SK-N-SH treated with all-trans-retinoic acid at 6 μM for 48 hours (cell line): ENCODE measurements at regions not wholly inside any gene's neighbourhood (a gene's known extent, or its start where the extent isn't known, plus 50 kb on each side); places are given as distances from the start of the nearest gene placed in this dataset.

Source experiments
- ATAC-seq: fragments of 200-7000 bp; cut with Tn5 transposase; 3 replicates; pipeline ENCODE4 v1.9.1; 2020; ENCODE audit warnings: mild to moderate bottlenecking, moderate library complexity
- ARNTL ChIP-seq: fragments of 450-650 bp; formaldehyde crosslinking; IDR thresholded peaks from 2 replicates; pipeline ENCODE4 v1.5.0; 2020; ENCODE audit warnings: low read depth, mild to moderate bottlenecking, moderate library complexity, borderline replicate concordance
- BACH2 ChIP-seq: fragments of 250-450 bp; sonication (Bioruptor Pico); IDR thresholded peaks from 2 replicates; pipeline ENCODE4 v1.9.0; 2021; ENCODE audit warnings: mild to moderate bottlenecking, borderline replicate concordance
- CSDC2 ChIP-seq: fragments of 250-450 bp; sonication (Bioruptor Pico); IDR thresholded peaks from 2 replicates; pipeline ENCODE4 v1.5.0; 2020; ENCODE audit warnings: mild to moderate bottlenecking, moderate library complexity
- CSRNP3 ChIP-seq: fragments of 250-450 bp; sonication (Bioruptor Pico); IDR thresholded peaks from 2 replicates; pipeline ENCODE4 v1.5.1; 2021; ENCODE audit warnings: mild to moderate bottlenecking, moderate library complexity
- ESRRG ChIP-seq: fragments of 250-450 bp; sonication (Bioruptor Pico); IDR thresholded peaks from 2 replicates; pipeline ENCODE4 v1.6.1; 2021; ENCODE audit warnings: mild to moderate bottlenecking
- GLIS3 ChIP-seq: fragments of 250-450 bp; sonication (Bioruptor Pico); IDR thresholded peaks from 2 replicates; pipeline ENCODE4 v1.5.0; 2020; ENCODE audit warnings: mild to moderate bottlenecking, moderate library complexity
- ISL1 ChIP-seq: fragments of 250-450 bp; sonication (Bioruptor Pico); IDR thresholded peaks from 2 replicates; pipeline ENCODE4 v2.1.2; 2022; ENCODE audit warnings: mild to moderate bottlenecking, moderate library complexity
- OSR1 ChIP-seq: fragments of 250-450 bp; sonication (Bioruptor Pico); IDR thresholded peaks from 2 replicates; pipeline ENCODE4 v1.8.0; 2022; ENCODE audit warnings: moderate library complexity, mild to moderate bottlenecking, inconsistent platforms
- PPARA ChIP-seq: fragments of 250-450 bp; sonication (Bioruptor Pico); IDR thresholded peaks from 2 replicates; pipeline ENCODE4 v1.5.0; 2020; ENCODE audit warnings: mild to moderate bottlenecking, borderline replicate concordance
- SNAI2 ChIP-seq: fragments of 250-450 bp; sonication (Bioruptor Pico); IDR thresholded peaks from 2 replicates; pipeline ENCODE4 v1.5.0; 2020; ENCODE audit warnings: mild to moderate bottlenecking, moderate library complexity
- TCF4 ChIP-seq: fragments of 250-450 bp; sonication (Bioruptor Pico); IDR thresholded peaks from 2 replicates; pipeline ENCODE4 v1.8.0; 2021; ENCODE audit warnings: mild to moderate bottlenecking, moderate library complexity, borderline replicate concordance
- TOX ChIP-seq: fragments of 250-450 bp; sonication (Bioruptor Pico); IDR thresholded peaks from 2 replicates; pipeline ENCODE4 v1.8.0; 2021; ENCODE audit warnings: mild to moderate bottlenecking, moderate library complexity, borderline replicate concordance
- TSHZ2 ChIP-seq: fragments of 250-450 bp; sonication (Bioruptor Pico); IDR thresholded peaks from 2 replicates; pipeline ENCODE4 v1.5.0; 2020; ENCODE audit warnings: mild to moderate bottlenecking, moderate library complexity
- ZC3H10 ChIP-seq: fragments of 250-450 bp; sonication (Bioruptor Pico); IDR thresholded peaks from 2 replicates; pipeline ENCODE4 v1.5.1; 2021; ENCODE audit warnings: mild to moderate bottlenecking, moderate library complexity
- ZFP3 ChIP-seq: fragments of 250-450 bp; sonication (Bioruptor Pico); IDR thresholded peaks from 2 replicates; pipeline ENCODE4 v1.5.0; 2020; ENCODE audit warnings: mild to moderate bottlenecking, moderate library complexity
- ZFP30 ChIP-seq: fragments of 450-650 bp; formaldehyde crosslinking; IDR thresholded peaks from 2 replicates; pipeline ENCODE4 v1.5.0; 2022; ENCODE audit warnings: mild to moderate bottlenecking, moderate library complexity
- ZNF565 ChIP-seq: fragments of 450-650 bp; formaldehyde crosslinking; conservative IDR thresholded peaks from 2 replicates; pipeline ENCODE4 v1.5.0; 2020; ENCODE audit warnings: low read depth, mild to moderate bottlenecking, moderate library complexity
- ZNF70 ChIP-seq: fragments of 450-650 bp; formaldehyde crosslinking; IDR thresholded peaks from 2 replicates; pipeline ENCODE4 v1.5.0; 2020; ENCODE audit warnings: mild to moderate bottlenecking, moderate library complexity
- ZNF8 ChIP-seq: fragments of 450-650 bp; formaldehyde crosslinking; IDR thresholded peaks from 2 replicates; pipeline ENCODE4 v1.5.0; 2020; ENCODE audit warnings: mild to moderate bottlenecking, moderate library complexity
- TF ChIP-seq, protein P1 (sequence below): fragments of 250-450 bp; sonication (Bioruptor Pico); IDR thresholded peaks from 2 replicates; pipeline ENCODE4 v1.8.0; 2020; ENCODE audit warnings: mild to moderate bottlenecking, moderate library complexity, borderline replicate concordance

- no peak for ATAC-seq
- TF ChIP-seq ZNF565 (CRISPR knock-in tag) (no peak), ISL1 (CRISPR knock-in tag) (no peak), TCF4 (CRISPR knock-in tag) (no peak), CSDC2 (CRISPR knock-in tag) (no peak), TOX (no peak)
These were observed 440.0 kb downstream of the SLC16A7 start for GRCh38 chr12:60035835-60036234.

DNA sequence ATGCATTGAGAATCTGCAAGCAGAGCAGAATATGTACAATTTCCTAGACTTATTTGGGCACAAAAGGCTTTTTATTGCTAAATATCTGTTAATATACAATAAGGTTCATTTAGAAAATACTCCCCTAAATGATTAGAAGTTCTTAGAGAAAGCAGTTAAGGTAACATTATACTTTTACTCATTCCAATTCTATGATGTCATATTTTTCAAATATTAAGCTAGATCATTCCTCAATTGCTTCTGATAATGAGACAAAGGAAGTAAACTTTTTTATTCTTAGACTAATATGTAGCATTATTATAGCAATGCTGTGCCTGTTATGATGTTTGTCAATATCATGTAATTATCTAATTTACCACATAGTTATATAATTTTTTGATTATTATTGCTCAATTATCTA, 447.0 kb downstream of the SLC16A7 start:
- no peak for ATAC-seq
- no peak for TF ChIP-seq CSDC2 (CRISPR knock-in tag)
- TF ChIP-seq ZNF8 (CRISPR knock-in tag): no peak

DNA sequence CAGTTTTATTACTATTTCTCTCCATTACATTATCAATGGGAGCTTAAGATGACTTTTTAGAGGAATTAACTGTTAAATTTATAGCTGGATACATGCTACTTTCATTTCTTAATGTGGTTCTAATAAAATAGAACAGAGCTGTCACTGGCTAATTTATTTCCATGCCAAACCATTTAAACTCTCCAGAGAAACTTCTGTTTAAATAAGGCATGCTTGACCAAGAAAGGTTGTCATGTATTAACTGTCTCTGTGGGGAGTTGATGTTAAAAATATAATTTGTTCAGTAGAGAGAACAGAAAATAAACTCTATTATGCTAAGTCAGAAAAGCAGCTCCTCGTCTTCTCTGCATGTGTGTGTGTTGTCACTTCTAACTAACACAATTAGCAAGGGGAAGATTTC, 447.4 kb downstream of the SLC16A7 start:
- no peak for TF ChIP-seq OSR1 (CRISPR knock-in tag)
- TF ChIP-seq TSHZ2 (CRISPR knock-in tag): no peak
- TF ChIP-seq GLIS3 (CRISPR knock-in tag): no peak
- TF ChIP-seq CSRNP3 (CRISPR knock-in tag): no peak
- TF ChIP-seq ZNF8 (CRISPR knock-in tag): no peak
- TF ChIP-seq TCF4 (CRISPR knock-in tag): no peak
- TF ChIP-seq ZFP30: no peak
- TF ChIP-seq PPARA: no peak
- TF ChIP-seq SNAI2 (CRISPR knock-in tag): no peak
- ATAC-seq: no peak

DNA sequence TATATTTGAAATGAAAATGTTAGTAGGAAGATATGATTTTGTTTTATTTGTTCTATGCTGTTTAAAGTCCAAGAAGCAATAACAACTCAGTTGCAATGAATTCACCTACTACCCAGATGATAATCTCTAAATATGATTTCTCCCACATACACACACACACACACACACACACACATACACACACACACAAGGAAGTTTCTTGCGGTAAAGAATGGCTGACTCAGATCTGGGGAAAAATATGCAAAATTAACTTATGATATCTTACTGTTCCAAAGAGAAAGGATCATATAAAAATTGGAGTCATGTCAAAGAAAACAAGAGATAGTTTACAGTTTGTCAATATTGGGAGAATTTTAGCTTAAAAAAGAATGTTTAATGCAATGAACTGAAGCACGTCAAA, 456.7 kb downstream of the SLC16A7 start:
- no peak for TF ChIP-seq ZFP30
- no peak for TF ChIP-seq ESRRG (CRISPR knock-in tag)
- TF ChIP-seq OSR1 (CRISPR knock-in tag): no peak
- TF ChIP-seq, protein P1, sequence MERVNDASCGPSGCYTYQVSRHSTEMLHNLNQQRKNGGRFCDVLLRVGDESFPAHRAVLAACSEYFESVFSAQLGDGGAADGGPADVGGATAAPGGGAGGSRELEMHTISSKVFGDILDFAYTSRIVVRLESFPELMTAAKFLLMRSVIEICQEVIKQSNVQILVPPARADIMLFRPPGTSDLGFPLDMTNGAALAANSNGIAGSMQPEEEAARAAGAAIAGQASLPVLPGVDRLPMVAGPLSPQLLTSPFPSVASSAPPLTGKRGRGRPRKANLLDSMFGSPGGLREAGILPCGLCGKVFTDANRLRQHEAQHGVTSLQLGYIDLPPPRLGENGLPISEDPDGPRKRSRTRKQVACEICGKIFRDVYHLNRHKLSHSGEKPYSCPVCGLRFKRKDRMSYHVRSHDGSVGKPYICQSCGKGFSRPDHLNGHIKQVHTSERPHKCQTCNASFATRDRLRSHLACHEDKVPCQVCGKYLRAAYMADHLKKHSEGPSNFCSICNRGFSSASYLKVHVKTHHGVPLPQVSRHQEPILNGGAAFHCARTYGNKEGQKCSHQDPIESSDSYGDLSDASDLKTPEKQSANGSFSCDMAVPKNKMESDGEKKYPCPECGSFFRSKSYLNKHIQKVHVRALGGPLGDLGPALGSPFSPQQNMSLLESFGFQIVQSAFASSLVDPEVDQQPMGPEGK (CRISPR knock-in tag): no peak
- ATAC-seq: no peak

GRCh38 chr12:60059180-60059579, 463.4 kb downstream of the SLC16A7 start:
- ATAC-seq: no peak
- TF ChIP-seq, protein P1 (CRISPR knock-in tag): no peak
- no peak for TF ChIP-seq ZNF565 (CRISPR knock-in tag)
- TF ChIP-seq ESRRG (CRISPR knock-in tag): no peak
- no peak for TF ChIP-seq CSDC2 (CRISPR knock-in tag)
- no peak for TF ChIP-seq TSHZ2 (CRISPR knock-in tag)
- TF ChIP-seq ARNTL (CRISPR knock-in tag): no peak
- TF ChIP-seq GLIS3 (CRISPR knock-in tag): no peak
- no peak for TF ChIP-seq CSRNP3 (CRISPR knock-in tag)
- TF ChIP-seq ZFP3 (CRISPR knock-in tag): no peak
- TF ChIP-seq ZC3H10 (CRISPR knock-in tag): no peak
- no peak for TF ChIP-seq TOX
- TF ChIP-seq ZFP30: no peak
- TF ChIP-seq ZNF70: no peak
- TF ChIP-seq BACH2 (CRISPR knock-in tag): no peak
- no peak for TF ChIP-seq ISL1 (CRISPR knock-in tag)
- TF ChIP-seq TCF4 (CRISPR knock-in tag): no peak
